Stimulated activated CD4-positive, alpha-beta T cell treated with anti-CD3 and anti-CD28 coated beads, TNF-alpha, amount 100 ng/mL, for 1 hour (primary cell): ENCODE measurements at regions not wholly inside any gene's neighbourhood (a gene's known extent, or its start where the extent isn't known, plus 50 kb on each side); places are given as distances from the start of the nearest gene placed in this dataset.
"Not testable (repeated sequence)": the region's sequence is repeated elsewhere in the genome, so short reads cannot be mapped to it uniquely, and the experiment has no call there.

Experiments
- DNase-seq, 3 donors: peaks; one replicate each; pipeline ENCODE4 v3.0.0-alpha.2; 2020; ENCODE audit warnings: low read depth in 3 of 3, low spot score in 1 of 3

- DNase-seq: no peak
These were observed 50.9 kb upstream of the PTPDC1 start for GRCh38 chr9:94033383-94033782.

- DNase-seq: no peak
These were observed 52.3 kb upstream of the PTPDC1 start for GRCh38 chr9:94031946-94032345.

GRCh38 chr9:94031380-94031779 lies 52.9 kb upstream of the PTPDC1 start:
- DNase-seq: no peak

- peak; percentile 25 to 69 (median 55) for DNase-seq
These were observed 53.7 kb upstream of the PTPDC1 start for GRCh38 chr9:94030318-94031179.

GRCh38 chr9:94029932-94030317 lies 54.3 kb upstream of the PTPDC1 start:
- DNase-seq: no peak

- no peak for DNase-seq
These were observed 57.4 kb upstream of the PTPDC1 start for GRCh38 chr9:94026816-94027215.

GRCh38 chr9:94022476-94022875 lies 61.8 kb upstream of the PTPDC1 start:
- not testable (repeated sequence) for DNase-seq

GRCh38 chr9:94020836-94021235 lies 63.4 kb upstream of the PTPDC1 start:
- DNase-seq: not testable (repeated sequence)

GRCh38 chr9:94018628-94019027 lies 63.5 kb upstream of the BARX1 start:
- DNase-seq: no peak

- DNase-seq: no peak
These were observed 62.9 kb upstream of the BARX1 start for GRCh38 chr9:94017939-94018531.

- no peak for DNase-seq
These were observed 61.6 kb upstream of the BARX1 start for GRCh38 chr9:94016744-94017143.

GRCh38 chr9:94014920-94015319 lies 59.8 kb upstream of the BARX1 start:
- DNase-seq: no peak

- DNase-seq: no peak
These were observed 59.0 kb upstream of the BARX1 start for GRCh38 chr9:94014066-94014654.

GRCh38 chr9:94010980-94011533 lies 55.9 kb upstream of the BARX1 start:
- DNase-seq: no peak

- no peak for DNase-seq
These were observed 50.2 kb upstream of the BARX1 start for GRCh38 chr9:94005272-94005901.
